ENCODE measurements at regions not wholly inside any gene's neighbourhood (a gene's known extent, or its start where the extent isn't known, plus 50 kb on each side); places are given as distances from the start of the nearest gene placed in this dataset.

GRCh38 chr7:86629-87028, 105.7 kb upstream of the FAM20C start:
- no peaks in the 10 kb centered on the region for H3K36me3 ChIP-seq (ENCODE audit: insufficient read depth, low read length)
- no peaks in the 10 kb centered on the region for H3K9me3 ChIP-seq (ENCODE audit: low read length)
- no peak overlapping the region for H3K4me3 ChIP-seq (ENCODE audit: low read length)
- peaks cover 6% of the 10 kb centered on the region for H3K27me3 ChIP-seq (ENCODE audit: insufficient read depth, low read length)
- peaks cover 6% of the 10 kb centered on the region for H3K4me1 ChIP-seq (ENCODE audit: insufficient read depth, low read length)
- no peak overlapping the region for H2AFZ ChIP-seq (ENCODE audit: low read depth, low read length)

GRCh38 chr7:87047-87446, 105.3 kb upstream of the FAM20C start:
- H3K27me3 ChIP-seq (ENCODE audit: insufficient read depth, low read length) = peaks cover 6% of the 10 kb centered on the region
- H2AFZ ChIP-seq (ENCODE audit: low read depth, low read length) = no peak overlapping the region
- H3K4me1 ChIP-seq (ENCODE audit: insufficient read depth, low read length) = peaks cover 6% of the 10 kb centered on the region
- no peaks in the 10 kb centered on the region for H3K9me3 ChIP-seq (ENCODE audit: low read length)
- H3K36me3 ChIP-seq (ENCODE audit: insufficient read depth, low read length) = no peaks in the 10 kb centered on the region
- no peak overlapping the region for H3K4me3 ChIP-seq (ENCODE audit: low read length)

GRCh38 chr7:87671-88070, 104.7 kb upstream of the FAM20C start:
- Histone ChIP-seq H3K27me3 (ENCODE audit: insufficient read depth, low read length) (peaks cover 6% of the 10 kb centered on the region), H3K4me1 (ENCODE audit: insufficient read depth, low read length) (peaks cover 6% of the 10 kb centered on the region), H3K4me3 (ENCODE audit: low read length) (no peak overlapping the region), H2AFZ (ENCODE audit: low read depth, low read length) (no peak overlapping the region), H3K9me3 (ENCODE audit: low read length) (no peaks in the 10 kb centered on the region), H3K36me3 (ENCODE audit: insufficient read depth, low read length) (no peaks in the 10 kb centered on the region)

GRCh38 chr7:88095-88926, 104.1 kb upstream of the FAM20C start:
- Histone ChIP-seq H3K4me3 (ENCODE audit: low read length) (no peak overlapping the region), H3K27me3 (ENCODE audit: insufficient read depth, low read length) (peaks cover 6% of the 10 kb centered on the region), H3K9me3 (ENCODE audit: low read length) (no peaks in the 10 kb centered on the region), H3K4me1 (ENCODE audit: insufficient read depth, low read length) (peaks cover 6% of the 10 kb centered on the region), H2AFZ (ENCODE audit: low read depth, low read length) (no peak overlapping the region), H3K36me3 (ENCODE audit: insufficient read depth, low read length) (no peaks in the 10 kb centered on the region)

- H3K9me3 ChIP-seq (ENCODE audit: low read length) = no peaks in the 10 kb centered on the region
- H3K36me3 ChIP-seq (ENCODE audit: insufficient read depth, low read length) = no peaks in the 10 kb centered on the region
- H3K27me3 ChIP-seq (ENCODE audit: insufficient read depth, low read length) = peaks cover 6% of the 10 kb centered on the region
- no peak overlapping the region for H3K4me3 ChIP-seq (ENCODE audit: low read length)
- H3K4me1 ChIP-seq (ENCODE audit: insufficient read depth, low read length) = peaks cover 6% of the 10 kb centered on the region
- no peak overlapping the region for H2AFZ ChIP-seq (ENCODE audit: low read depth, low read length)
Measured at GRCh38 chr7:88927-89231, 103.5 kb upstream of the FAM20C start.

- H3K36me3 ChIP-seq (ENCODE audit: insufficient read depth, low read length) = no peaks in the 10 kb centered on the region
- no peak overlapping the region for H3K4me3 ChIP-seq (ENCODE audit: low read length)
- peaks cover 6% of the 10 kb centered on the region for H3K4me1 ChIP-seq (ENCODE audit: insufficient read depth, low read length)
Measured at GRCh38 chr7:89232-90019, 102.9 kb upstream of the FAM20C start.

GRCh38 chr7:90111-91063, 102.0 kb upstream of the FAM20C start:
- H3K4me1 ChIP-seq (ENCODE audit: insufficient read depth, low read length) = peaks cover 6% of the 10 kb centered on the region
- no peaks in the 10 kb centered on the region for H3K9me3 ChIP-seq (ENCODE audit: low read length)
- H2AFZ ChIP-seq (ENCODE audit: low read depth, low read length) = no peak overlapping the region
- H3K27me3 ChIP-seq (ENCODE audit: insufficient read depth, low read length) = peaks cover 6% of the 10 kb centered on the region
- no peak overlapping the region for H3K4me3 ChIP-seq (ENCODE audit: low read length)
- H3K36me3 ChIP-seq (ENCODE audit: insufficient read depth, low read length) = no peaks in the 10 kb centered on the region

More at GRCh38 chr7:89232-90019, 102.9 kb upstream of the FAM20C start:
- Histone ChIP-seq H3K27me3 (ENCODE audit: insufficient read depth, low read length) (peaks cover 6% of the 10 kb centered on the region), H3K9me3 (ENCODE audit: low read length) (no peaks in the 10 kb centered on the region), H2AFZ (ENCODE audit: low read depth, low read length) (no peak overlapping the region)

- no peaks in the 10 kb centered on the region for H3K9me3 ChIP-seq (ENCODE audit: low read length)
- H3K27me3 ChIP-seq (ENCODE audit: insufficient read depth, low read length) = peaks cover 2% of the 10 kb centered on the region
- peaks cover 6% of the 10 kb centered on the region for H3K4me1 ChIP-seq (ENCODE audit: insufficient read depth, low read length)
- H2AFZ ChIP-seq (ENCODE audit: low read depth, low read length) = no peak overlapping the region
- no peaks in the 10 kb centered on the region for H3K36me3 ChIP-seq (ENCODE audit: insufficient read depth, low read length)
- H3K4me3 ChIP-seq (ENCODE audit: low read length) = no peak overlapping the region
Measured at GRCh38 chr7:91396-92175, 100.8 kb upstream of the FAM20C start.

GRCh38 chr7:92231-92674, 100.1 kb upstream of the FAM20C start:
- Histone ChIP-seq H3K27me3 (ENCODE audit: insufficient read depth, low read length) (no peaks in the 10 kb centered on the region), H3K36me3 (ENCODE audit: insufficient read depth, low read length) (no peaks in the 10 kb centered on the region), H3K4me3 (ENCODE audit: low read length) (no peak overlapping the region), H3K9me3 (ENCODE audit: low read length) (no peaks in the 10 kb centered on the region), H3K4me1 (ENCODE audit: insufficient read depth, low read length) (peaks cover 6% of the 10 kb centered on the region), H2AFZ (ENCODE audit: low read depth, low read length) (no peak overlapping the region)

- Histone ChIP-seq H3K4me3 (ENCODE audit: low read length) (no peak overlapping the region), H3K27me3 (ENCODE audit: insufficient read depth, low read length) (no peaks in the 10 kb centered on the region), H3K9me3 (ENCODE audit: low read length) (no peaks in the 10 kb centered on the region), H2AFZ (ENCODE audit: low read depth, low read length) (no peak overlapping the region), H3K4me1 (ENCODE audit: insufficient read depth, low read length) (peaks cover 6% of the 10 kb centered on the region), H3K36me3 (ENCODE audit: insufficient read depth, low read length) (no peaks in the 10 kb centered on the region)
Measured at GRCh38 chr7:92888-93672, 99.3 kb upstream of the FAM20C start.

GRCh38 chr7:94251-94801, 98.0 kb upstream of the FAM20C start:
- no peak overlapping the region for H2AFZ ChIP-seq (ENCODE audit: low read depth, low read length)
- no peak overlapping the region for H3K4me3 ChIP-seq (ENCODE audit: low read length)
- peaks cover 6% of the 10 kb centered on the region for H3K4me1 ChIP-seq (ENCODE audit: insufficient read depth, low read length)
- no peaks in the 10 kb centered on the region for H3K27me3 ChIP-seq (ENCODE audit: insufficient read depth, low read length)
- H3K9me3 ChIP-seq (ENCODE audit: low read length) = no peaks in the 10 kb centered on the region
- no peaks in the 10 kb centered on the region for H3K36me3 ChIP-seq (ENCODE audit: insufficient read depth, low read length)

All from neuron (in vitro differentiated cells).